GM12878 (cell line): ENCODE measurements at regions not wholly inside any gene's neighbourhood (a gene's known extent, or its start where the extent isn't known, plus 50 kb on each side); places are given as distances from the start of the nearest gene placed in this dataset.

Source experiments
- ATAC-seq: fragments of 200-7000 bp; cut with Tn5 transposase; 3 replicates; pipeline ENCODE4 v1.9.1; 2020; ENCODE audit warnings: mild to moderate bottlenecking, moderate library complexity
- BruUV-seq: library from RNA; stranded (reverse); fragments of 400-500 nt; replicated peaks from 2 replicates; lab custom pipeline; 2021; lab: Mats Ljungman, UMichigan
- CTCF ChIA-PET: fragments of 300-600 bp; sonication (Branson Sonifier 250); formaldehyde crosslinking; extraction: SDS; loops from one replicate; lab custom pipeline; 2021; ENCODE audit warnings: inconsistent platforms; lab: Yijun Ruan, JAX
- POLR2A ChIA-PET: fragments of 350-600 bp; formaldehyde crosslinking; extraction: SDS; loops from one replicate; lab custom pipeline; 2021; ENCODE audit warnings: inconsistent platforms; lab: Charles Lee
- RAD21 ChIA-PET: fragments of 300-600 bp; sonication (Branson Sonifier 250); formaldehyde crosslinking; loops from one replicate; lab custom pipeline; 2023; ENCODE audit warnings: antibody characterized with exemption; ENCODE audit not compliant: unreplicated experiment; lab: Charles Lee
- SMC1A ChIA-PET: fragments of 300-600 bp; sonication (Branson Sonifier 250); formaldehyde crosslinking; loops from one replicate; lab custom pipeline; 2023; ENCODE audit not compliant: unreplicated experiment, uncharacterized antibody; lab: Charles Lee
- DNase-seq: peaks from one replicate; pipeline ENCODE4 v3.0.0-alpha.2; 2011; ENCODE audit warnings: low read depth, low spot score
- FAIRE-seq: peaks from 3 replicates; lab custom pipeline; 2011; peaks lifted over from hg19 to GRCh38; lab: Jason Lieb, UNC
- H2AFZ ChIP-seq: 2 replicates; pipeline ENCODE4 v1.6.0; 2011; ENCODE audit warnings: low read depth, low read length, control low read depth; ENCODE audit not compliant: control insufficient read depth
- H3K27ac ChIP-seq: 2 replicates; pipeline ENCODE4 v1.5.1; 2011; ENCODE audit warnings: control low read depth; ENCODE audit not compliant: control insufficient read depth, insufficient read depth
- H3K27me3 ChIP-seq, 2 experiments: replicated peaks in 1 of 2; 2 replicates each; pipeline versions ENCODE4 v1.6.0 to v1.6.1; 2011; ENCODE audit warnings: low read length in 1 of 2; ENCODE audit not compliant: control insufficient read depth in 2 of 2, insufficient read depth in 2 of 2
- H3K36me3 ChIP-seq, 2 experiments: 2 replicates each; pipeline ENCODE4 v1.5.1; 2011; ENCODE audit warnings: low read length in 1 of 2; ENCODE audit not compliant: control insufficient read depth in 2 of 2, insufficient read depth in 2 of 2
- H3K4me1 ChIP-seq: 2 replicates; pipeline ENCODE4 v1.6.1; 2011; ENCODE audit warnings: mild to moderate bottlenecking, low read length, moderate library complexity, mixed read lengths; ENCODE audit not compliant: control insufficient read depth, insufficient read depth
- H3K4me2 ChIP-seq: 2 replicates; pipeline ENCODE4 v1.6.0; 2011; ENCODE audit warnings: control low read depth; ENCODE audit not compliant: control insufficient read depth, insufficient read depth
- H3K4me3 ChIP-seq: fragments of 200-600 bp; sonication (generic); 2 replicates; pipeline ENCODE4 v1.5.1; 2016
- H3K79me2 ChIP-seq: 2 replicates; pipeline ENCODE4 v1.6.0; 2011; ENCODE audit warnings: low read length; ENCODE audit not compliant: control insufficient read depth, insufficient read depth
- H3K9ac ChIP-seq: 2 replicates; pipeline ENCODE4 v1.8.0; 2011; ENCODE audit warnings: low read length, control low read depth, mixed read lengths; ENCODE audit not compliant: control insufficient read depth, insufficient read depth
- H3K9me3 ChIP-seq: replicated peaks from 3 replicates; pipeline ENCODE4 v1.5.1; 2011; ENCODE audit warnings: mild to moderate bottlenecking, low read length; ENCODE audit not compliant: control insufficient read depth, insufficient read depth
- H4K20me1 ChIP-seq: 2 replicates; pipeline ENCODE4 v1.6.0; 2011; ENCODE audit not compliant: control insufficient read depth, insufficient read depth
- GABPA ChIP-seq: IDR thresholded peaks from 2 replicates; pipeline ENCODE4 v1.6.1; 2014; ENCODE audit warnings: antibody characterized with exemption, low read depth, mild to moderate bottlenecking, inconsistent platforms
- MXI1 ChIP-seq: fragments of 150-350 bp; IDR thresholded peaks from 2 replicates; pipeline ENCODE4 v1.6.1; 2011; ENCODE audit warnings: low read depth, mild to moderate bottlenecking, inconsistent platforms, low read length, improper control_type of control experiment
- MYB ChIP-seq: fragments of 150-350 bp; IDR thresholded peaks from 2 replicates; pipeline ENCODE4 v1.6.1; 2014; ENCODE audit warnings: mild to moderate bottlenecking, low read depth, low read length, borderline replicate concordance
- NRF1 ChIP-seq: conservative IDR thresholded peaks from 2 replicates; pipeline ENCODE4 v1.6.1; 2011; ENCODE audit warnings: mild to moderate bottlenecking, low read depth, low read length, improper control_type of control experiment
- RAD21 ChIP-seq: IDR thresholded peaks from 2 replicates; pipeline ENCODE4 v1.6.1; 2011; ENCODE audit warnings: mild to moderate bottlenecking, low read depth, low read length, moderate library complexity; ENCODE audit not compliant: insufficient read depth
- RB1 ChIP-seq: fragments of 450-650 bp; formaldehyde crosslinking; IDR thresholded peaks from 2 replicates; pipeline ENCODE4 v1.6.1; 2017; ENCODE audit warnings: mild to moderate bottlenecking, borderline replicate concordance
- RUNX3 ChIP-seq: IDR thresholded peaks from 2 replicates; pipeline ENCODE4 v1.6.1; 2012; ENCODE audit warnings: low read length, inconsistent platforms
- SMAD1 ChIP-seq: fragments of 450-650 bp; IDR thresholded peaks from 2 replicates; pipeline ENCODE4 v1.6.1; 2018; ENCODE audit warnings: mild to moderate bottlenecking, low read depth; ENCODE audit not compliant: partially characterized antibody
- SMARCA5 ChIP-seq: fragments of 450-650 bp; IDR thresholded peaks from 2 replicates; pipeline ENCODE4 v1.6.1; 2017; ENCODE audit warnings: mild to moderate bottlenecking
- SUPT20H ChIP-seq: IDR thresholded peaks from 2 replicates; pipeline ENCODE4 v1.6.1; 2011; ENCODE audit warnings: low read depth, mild to moderate bottlenecking, low read length, moderate library complexity, borderline replicate concordance; ENCODE audit not compliant: control insufficient read depth
- ZBED1 ChIP-seq: IDR thresholded peaks from 2 replicates; pipeline ENCODE4 v1.6.1; 2016; ENCODE audit warnings: borderline replicate concordance
- WGBS: methylation state at CpG from one replicate; pipeline ENCODE4 v1.1.6; 2016; ENCODE audit warnings: low lambda C conversion rate; ENCODE audit not compliant: insufficient replicate concordance, insufficient coverage; ENCODE audit errors: missing lambda C conversion rate; 5-methylcytosine and 5-hydroxymethylcytosine counted together
- in situ Hi-C: fragments of 300-500 bp; cut with MboI; formaldehyde crosslinking; loops from 9 replicates; pipeline ENCODE4 v1.14.3; 2018; ENCODE audit warnings: mixed read lengths
- intact Hi-C: fragments of 100-400 bp; cut with micrococcal nuclease; formaldehyde crosslinking; loops from one replicate; pipeline ENCODE4 v1.14.2; 2022; ENCODE audit not compliant: unreplicated experiment
- TF ChIP-seq, protein P1 (sequence below): fragments of 450-650 bp; IDR thresholded peaks from 2 replicates; pipeline ENCODE4 v1.6.1; 2017; ENCODE audit warnings: mild to moderate bottlenecking, low read depth, inconsistent platforms; ENCODE audit not compliant: poor library complexity, severe bottlenecking
- TF ChIP-seq, protein P2 (sequence below): fragments of 450-650 bp; formaldehyde crosslinking; IDR thresholded peaks from 2 replicates; pipeline ENCODE4 v1.4.0; 2020; ENCODE audit warnings: mild to moderate bottlenecking, moderate library complexity
- TF ChIP-seq, protein P3 (sequence below): fragments of 450-650 bp; formaldehyde crosslinking; IDR thresholded peaks from 2 replicates; pipeline ENCODE4 v1.4.0; 2022; ENCODE audit warnings: mild to moderate bottlenecking, moderate library complexity

DNA sequence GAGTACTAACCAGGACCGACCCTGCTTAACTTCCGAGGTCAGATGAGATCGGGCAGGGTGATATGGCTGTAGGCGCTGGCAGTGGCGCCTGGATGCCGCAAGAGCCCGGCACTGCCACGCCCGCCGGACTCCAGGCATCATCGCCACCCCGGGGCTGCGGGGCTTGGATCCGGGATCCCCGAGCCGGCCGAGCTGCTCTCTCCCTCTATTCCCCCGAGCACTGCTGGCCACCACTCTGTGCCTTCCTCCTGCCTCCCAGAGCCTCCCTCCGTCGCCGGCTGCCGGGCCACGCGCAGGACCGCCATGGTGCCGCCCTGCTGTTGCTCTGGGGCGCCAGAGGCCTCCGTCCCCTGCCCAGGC is 153.2 kb upstream of the ALG10B start:
- Histone ChIP-seq H3K4me1 (no peaks in the 10 kb centered on the region), H3K4me2 (no peak overlapping the region), H2AFZ (no peak overlapping the region), H4K20me1 (no peaks in the 10 kb centered on the region), H3K36me3 (no peaks in the 10 kb centered on the region), H3K27ac (no peak overlapping the region), H3K79me2 (no peaks in the 10 kb centered on the region), H3K9ac (no peak overlapping the region), H3K27me3 (no peaks in the 10 kb centered on the region), H3K4me3 (no peak overlapping the region), H3K9me3 (no peaks in the 10 kb centered on the region; the same call in 2 of the 3 replicates)
- DNase-seq (no peak), FAIRE-seq (no peak), ATAC-seq (no peak)
- in situ Hi-C loops: no loop called here
- intact Hi-C loops: no loop called here
- SMC1A ChIA-PET: no interaction called here
- WGBS: 74% methylated on average over 27 of the region's 28 CpGs
- CTCF ChIA-PET: no interaction called here
- RAD21 ChIA-PET: no interaction called here
- TF ChIP-seq MXI1: no peak
- TF ChIP-seq SMAD1: no peak
- TF ChIP-seq RAD21: no peak
- TF ChIP-seq ZBED1: no peak
- no peak for TF ChIP-seq RUNX3
- TF ChIP-seq NRF1: no peak
- TF ChIP-seq SUPT20H: no peak
- TF ChIP-seq, protein P1, sequence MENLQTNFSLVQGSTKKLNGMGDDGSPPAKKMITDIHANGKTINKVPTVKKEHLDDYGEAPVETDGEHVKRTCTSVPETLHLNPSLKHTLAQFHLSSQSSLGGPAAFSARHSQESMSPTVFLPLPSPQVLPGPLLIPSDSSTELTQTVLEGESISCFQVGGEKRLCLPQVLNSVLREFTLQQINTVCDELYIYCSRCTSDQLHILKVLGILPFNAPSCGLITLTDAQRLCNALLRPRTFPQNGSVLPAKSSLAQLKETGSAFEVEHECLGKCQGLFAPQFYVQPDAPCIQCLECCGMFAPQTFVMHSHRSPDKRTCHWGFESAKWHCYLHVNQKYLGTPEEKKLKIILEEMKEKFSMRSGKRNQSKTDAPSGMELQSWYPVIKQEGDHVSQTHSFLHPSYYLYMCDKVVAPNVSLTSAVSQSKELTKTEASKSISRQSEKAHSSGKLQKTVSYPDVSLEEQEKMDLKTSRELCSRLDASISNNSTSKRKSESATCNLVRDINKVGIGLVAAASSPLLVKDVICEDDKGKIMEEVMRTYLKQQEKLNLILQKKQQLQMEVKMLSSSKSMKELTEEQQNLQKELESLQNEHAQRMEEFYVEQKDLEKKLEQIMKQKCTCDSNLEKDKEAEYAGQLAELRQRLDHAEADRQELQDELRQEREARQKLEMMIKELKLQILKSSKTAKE: no peak
- TF ChIP-seq, protein P2, sequence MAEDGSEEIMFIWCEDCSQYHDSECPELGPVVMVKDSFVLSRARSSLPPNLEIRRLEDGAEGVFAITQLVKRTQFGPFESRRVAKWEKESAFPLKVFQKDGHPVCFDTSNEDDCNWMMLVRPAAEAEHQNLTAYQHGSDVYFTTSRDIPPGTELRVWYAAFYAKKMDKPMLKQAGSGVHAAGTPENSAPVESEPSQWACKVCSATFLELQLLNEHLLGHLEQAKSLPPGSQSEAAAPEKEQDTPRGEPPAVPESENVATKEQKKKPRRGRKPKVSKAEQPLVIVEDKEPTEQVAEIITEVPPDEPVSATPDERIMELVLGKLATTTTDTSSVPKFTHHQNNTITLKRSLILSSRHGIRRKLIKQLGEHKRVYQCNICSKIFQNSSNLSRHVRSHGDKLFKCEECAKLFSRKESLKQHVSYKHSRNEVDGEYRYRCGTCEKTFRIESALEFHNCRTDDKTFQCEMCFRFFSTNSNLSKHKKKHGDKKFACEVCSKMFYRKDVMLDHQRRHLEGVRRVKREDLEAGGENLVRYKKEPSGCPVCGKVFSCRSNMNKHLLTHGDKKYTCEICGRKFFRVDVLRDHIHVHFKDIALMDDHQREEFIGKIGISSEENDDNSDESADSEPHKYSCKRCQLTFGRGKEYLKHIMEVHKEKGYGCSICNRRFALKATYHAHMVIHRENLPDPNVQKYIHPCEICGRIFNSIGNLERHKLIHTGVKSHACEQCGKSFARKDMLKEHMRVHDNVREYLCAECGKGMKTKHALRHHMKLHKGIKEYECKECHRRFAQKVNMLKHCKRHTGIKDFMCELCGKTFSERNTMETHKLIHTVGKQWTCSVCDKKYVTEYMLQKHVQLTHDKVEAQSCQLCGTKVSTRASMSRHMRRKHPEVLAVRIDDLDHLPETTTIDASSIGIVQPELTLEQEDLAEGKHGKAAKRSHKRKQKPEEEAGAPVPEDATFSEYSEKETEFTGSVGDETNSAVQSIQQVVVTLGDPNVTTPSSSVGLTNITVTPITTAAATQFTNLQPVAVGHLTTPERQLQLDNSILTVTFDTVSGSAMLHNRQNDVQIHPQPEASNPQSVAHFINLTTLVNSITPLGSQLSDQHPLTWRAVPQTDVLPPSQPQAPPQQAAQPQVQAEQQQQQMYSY (CRISPR knock-in tag): no peak
- TF ChIP-seq SMARCA5: no peak
- TF ChIP-seq, protein P3, sequence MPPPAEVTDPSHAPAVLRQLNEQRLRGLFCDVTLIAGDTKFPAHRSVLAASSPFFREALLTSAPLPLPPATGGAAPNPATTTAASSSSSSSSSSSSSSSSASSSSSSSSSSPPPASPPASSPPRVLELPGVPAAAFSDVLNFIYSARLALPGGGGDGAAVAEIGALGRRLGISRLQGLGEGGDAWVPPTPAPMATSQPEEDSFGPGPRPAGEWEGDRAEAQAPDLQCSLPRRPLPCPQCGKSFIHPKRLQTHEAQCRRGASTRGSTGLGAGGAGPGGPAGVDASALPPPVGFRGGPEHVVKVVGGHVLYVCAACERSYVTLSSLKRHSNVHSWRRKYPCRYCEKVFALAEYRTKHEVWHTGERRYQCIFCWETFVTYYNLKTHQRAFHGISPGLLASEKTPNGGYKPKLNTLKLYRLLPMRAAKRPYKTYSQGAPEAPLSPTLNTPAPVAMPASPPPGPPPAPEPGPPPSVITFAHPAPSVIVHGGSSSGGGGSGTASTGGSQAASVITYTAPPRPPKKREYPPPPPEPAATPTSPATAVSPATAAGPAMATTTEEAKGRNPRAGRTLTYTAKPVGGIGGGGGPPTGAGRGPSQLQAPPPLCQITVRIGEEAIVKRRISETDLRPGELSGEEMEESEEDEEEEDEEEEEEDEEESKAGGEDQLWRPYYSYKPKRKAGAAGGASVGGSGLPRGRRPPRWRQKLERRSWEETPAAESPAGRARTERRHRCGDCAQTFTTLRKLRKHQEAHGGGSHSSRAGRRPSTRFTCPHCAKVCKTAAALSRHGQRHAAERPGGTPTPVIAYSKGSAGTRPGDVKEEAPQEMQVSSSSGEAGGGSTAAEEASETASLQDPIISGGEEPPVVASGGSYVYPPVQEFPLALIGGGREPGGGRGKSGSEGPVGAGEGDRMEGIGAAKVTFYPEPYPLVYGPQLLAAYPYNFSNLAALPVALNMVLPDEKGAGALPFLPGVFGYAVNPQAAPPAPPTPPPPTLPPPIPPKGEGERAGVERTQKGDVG (CRISPR knock-in tag): no peak
- no peak for TF ChIP-seq GABPA
- no peak for TF ChIP-seq RB1
- TF ChIP-seq MYB: no peak
- POLR2A ChIA-PET: no interaction called here
- no TSS peak for BruUV-seq
